Mesenchymal stem cell (in vitro differentiated cells and primary cell): ENCODE measurements at regions not wholly inside any gene's neighbourhood (a gene's known extent, or its start where the extent isn't known, plus 50 kb on each side); places are given as distances from the start of the nearest gene placed in this dataset.
"Not testable (repeated sequence)": the region's sequence is repeated elsewhere in the genome, so short reads cannot be mapped to it uniquely, and the experiment has no call there.

Source experiments
- DNase-seq: peaks from one replicate; pipeline ENCODE4 v3.0.0-alpha.2; 2013
- H2AFZ ChIP-seq: one replicate; pipeline ENCODE4 v1.6.1; 2013; ENCODE audit warnings: low read depth, mild to moderate bottlenecking, control low read depth, inconsistent platforms, low read length, moderate library complexity
- H2AK5ac ChIP-seq: 2 replicates; pipeline ENCODE4 v1.6.1; 2013; ENCODE audit warnings: low read length, moderate library complexity, mild to moderate bottlenecking, inconsistent platforms; ENCODE audit not compliant: severe bottlenecking
- H2BK120ac ChIP-seq: one replicate; pipeline ENCODE4 v1.6.1; 2013; ENCODE audit warnings: low read depth, mild to moderate bottlenecking, inconsistent platforms, low read length, moderate library complexity
- H2BK12ac ChIP-seq, 2 experiments: one replicate each; pipeline ENCODE4 v1.6.1; 2013; ENCODE audit warnings: inconsistent platforms in 2 of 2, low read length in 2 of 2, mild to moderate bottlenecking in 2 of 2, moderate library complexity in 2 of 2, control low read depth in 1 of 2
- H2BK15ac ChIP-seq: one replicate; pipeline ENCODE4 v1.6.1; 2013; ENCODE audit warnings: mild to moderate bottlenecking, low read depth, inconsistent platforms; ENCODE audit not compliant: poor library complexity, severe bottlenecking
- H2BK5ac ChIP-seq: 2 replicates; pipeline ENCODE4 v1.6.1; 2013; ENCODE audit warnings: low read depth, mild to moderate bottlenecking, low read length, control low read depth, inconsistent platforms; ENCODE audit not compliant: poor library complexity, severe bottlenecking
- H3K14ac ChIP-seq, 2 experiments: one replicate each; pipeline ENCODE4 v1.6.1; 2013; ENCODE audit warnings: inconsistent platforms in 2 of 2, low read length in 2 of 2, control low read depth in 1 of 2, mild to moderate bottlenecking in 1 of 2, moderate library complexity in 1 of 2
- H3K18ac ChIP-seq, 2 experiments: one replicate each; pipeline ENCODE4 v1.6.1; 2013; ENCODE audit warnings: inconsistent platforms in 2 of 2, low read length in 2 of 2, control low read depth in 1 of 2, low read depth in 1 of 2, mild to moderate bottlenecking in 1 of 2
- H3K23ac ChIP-seq, 2 experiments: one replicate each; pipeline ENCODE4 v1.6.1; 2013; ENCODE audit warnings: inconsistent platforms in 2 of 2, low read length in 2 of 2, mild to moderate bottlenecking in 2 of 2, moderate library complexity in 2 of 2, control low read depth in 1 of 2
- H3K27ac ChIP-seq: 2 replicates; pipeline ENCODE4 v1.5.1; 2013; ENCODE audit warnings: mild to moderate bottlenecking, moderate library complexity, low read length, control low read depth, inconsistent platforms; ENCODE audit not compliant: poor library complexity, severe bottlenecking
- H3K27me3 ChIP-seq, 2 experiments: 2 replicates each; pipeline versions ENCODE4 v1.6.1 to v1.7.0; 2013; ENCODE audit warnings: low read length in 2 of 2, mild to moderate bottlenecking in 2 of 2, moderate library complexity in 2 of 2, control low read depth in 1 of 2, inconsistent platforms in 1 of 2; ENCODE audit not compliant: control insufficient read depth in 1 of 2, insufficient read depth in 1 of 2
- H3K36me3 ChIP-seq, 2 experiments: 2 replicates each; pipeline versions ENCODE4 v1.6.1 to v1.7.0; 2013; ENCODE audit warnings: low read length in 2 of 2, control low read depth in 1 of 2, inconsistent platforms in 1 of 2, low read depth in 1 of 2, mild to moderate bottlenecking in 1 of 2; ENCODE audit not compliant: insufficient read depth in 2 of 2, control insufficient read depth in 1 of 2
- H3K4ac ChIP-seq, 2 experiments: one replicate each; pipeline ENCODE4 v1.6.1; 2013; ENCODE audit warnings: inconsistent platforms in 2 of 2, low read length in 2 of 2, mild to moderate bottlenecking in 2 of 2, moderate library complexity in 2 of 2, control low read depth in 1 of 2, low read depth in 1 of 2
- H3K4me1 ChIP-seq: 2 replicates; pipeline ENCODE4 v1.6.1; 2013; ENCODE audit warnings: low read depth, low read length, control low read depth; ENCODE audit not compliant: control insufficient read depth, insufficient read depth
- H3K4me2 ChIP-seq: 2 replicates; pipeline ENCODE4 v1.6.1; 2013; ENCODE audit warnings: low read length, mild to moderate bottlenecking, inconsistent platforms; ENCODE audit not compliant: poor library complexity, severe bottlenecking
- H3K4me3 ChIP-seq, 2 experiments: 2 replicates each; pipeline versions ENCODE4 v1.5.1 to v1.7.0; 2013; ENCODE audit warnings: low read length in 2 of 2, mild to moderate bottlenecking in 2 of 2, control low read depth in 1 of 2, low read depth in 1 of 2; ENCODE audit not compliant: insufficient read depth in 1 of 2
- H3K79me1 ChIP-seq: replicated peaks from 2 replicates; pipeline ENCODE4 v1.6.1; 2013; ENCODE audit warnings: mild to moderate bottlenecking, control low read depth, low read length, inconsistent platforms; ENCODE audit not compliant: poor library complexity, severe bottlenecking
- H3K9ac ChIP-seq: 2 replicates; pipeline ENCODE4 v1.7.0; 2013; ENCODE audit warnings: mild to moderate bottlenecking, low read length, moderate library complexity
- H3K9me3 ChIP-seq: 2 replicates; pipeline ENCODE4 v1.7.0; 2013; ENCODE audit warnings: mild to moderate bottlenecking, low read length; ENCODE audit not compliant: control insufficient read depth
- H4K8ac ChIP-seq: one replicate; pipeline ENCODE4 v1.6.1; 2013; ENCODE audit warnings: inconsistent platforms, mild to moderate bottlenecking, low read length, moderate library complexity
- H4K91ac ChIP-seq: one replicate; pipeline ENCODE4 v1.6.1; 2013; ENCODE audit warnings: mild to moderate bottlenecking, low read length, inconsistent platforms
- WGBS: methylation state at CpG from one replicate; pipeline ENCODE4 v1.1.7; 2013; ENCODE audit warnings: mixed read lengths; 5-methylcytosine and 5-hydroxymethylcytosine counted together

DNA sequence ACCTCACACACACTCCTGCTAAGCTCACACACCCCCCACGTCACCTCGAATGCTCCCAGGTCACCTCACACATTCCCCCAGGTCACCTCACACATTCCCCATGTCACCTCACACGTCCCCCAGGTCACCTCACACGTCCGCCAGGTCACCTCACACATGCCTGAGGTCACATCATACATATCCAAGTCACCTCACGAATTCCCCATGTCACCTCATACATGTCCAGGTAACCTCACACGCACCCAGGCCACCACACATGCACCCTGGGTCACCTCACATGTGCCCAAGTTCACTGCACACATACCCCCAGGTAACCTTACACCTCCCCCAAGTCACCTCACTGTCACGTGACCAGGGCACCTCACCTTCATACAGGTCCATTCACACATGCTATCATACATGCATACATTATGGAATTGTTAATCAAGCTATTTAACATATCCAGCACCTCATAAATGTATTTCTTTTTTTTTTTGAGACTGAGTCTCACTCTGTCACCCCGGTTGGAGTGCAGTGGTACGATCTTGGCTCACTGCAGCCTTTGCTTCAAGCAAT is 640.3 kb downstream of the TMEM121 start:
- Histone ChIP-seq H3K27me3 (no peaks in the 10 kb centered on the region), H3K27ac (no peak overlapping the region), H3K4me1 (no peaks in the 10 kb centered on the region), H2BK12ac (no peak overlapping the region), H4K8ac (no peak overlapping the region), H3K36me3 (no peaks in the 10 kb centered on the region), H2AFZ (no peak overlapping the region), H3K14ac (no peak overlapping the region), H2BK15ac (no peak overlapping the region), H3K18ac (no peak overlapping the region), H3K4me2 (no peak overlapping the region), H2BK5ac (no peak overlapping the region), H4K91ac (no peak overlapping the region), H3K79me1 (no peaks in the 10 kb centered on the region), H3K9ac (no peak overlapping the region), H3K4ac (no peak overlapping the region), H2BK120ac (no peak overlapping the region), H3K23ac (no peak overlapping the region), H2AK5ac (no peak overlapping the region), H3K4me3 (no peak overlapping the region), H3K9me3 (no peaks in the 10 kb centered on the region)
- 47% methylated on average over 10 of the region's 10 CpGs for WGBS
- DNase-seq = no peak

DNA sequence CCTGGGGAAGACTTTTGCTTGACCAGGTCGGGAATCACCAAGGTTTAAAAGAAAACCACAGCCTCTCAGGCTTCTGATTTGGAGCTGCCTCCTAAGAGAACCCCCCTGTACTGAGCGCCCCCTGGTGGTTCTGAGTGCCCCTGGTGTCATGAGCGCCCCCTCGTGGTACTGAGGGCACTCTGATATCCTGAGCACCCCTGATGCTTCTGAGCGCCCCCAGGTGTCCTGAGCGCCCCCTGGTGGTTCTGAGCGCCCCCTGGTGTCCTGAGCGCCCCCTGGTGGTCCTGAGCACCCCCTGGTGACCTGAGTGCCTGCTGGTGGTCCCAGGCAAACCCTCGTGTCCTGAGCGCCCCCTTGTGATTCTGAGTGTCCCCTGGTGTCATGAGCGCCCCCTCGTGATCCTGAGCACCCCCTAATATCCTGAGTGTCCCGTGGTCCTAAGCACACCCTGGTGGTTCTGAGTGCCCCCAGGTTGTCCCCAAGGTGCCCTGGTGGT is 643.8 kb downstream of the TMEM121 start:
- H3K9ac ChIP-seq, H2BK120ac ChIP-seq, H3K14ac ChIP-seq, H2AK5ac ChIP-seq, H3K4me2 ChIP-seq, H4K8ac ChIP-seq, H3K4ac ChIP-seq, H3K18ac ChIP-seq, H3K4me1 ChIP-seq, DNase-seq, H2AFZ ChIP-seq, H4K91ac ChIP-seq, H3K23ac ChIP-seq, H2BK5ac ChIP-seq, H3K27ac ChIP-seq, H3K4me3 ChIP-seq, H3K36me3 ChIP-seq, H2BK12ac ChIP-seq, H3K79me1 ChIP-seq, H3K27me3 ChIP-seq, H2BK15ac ChIP-seq, H3K9me3 ChIP-seq: not testable (repeated sequence)
- WGBS = 54% methylated on average over 13 of the region's 13 CpGs

DNA sequence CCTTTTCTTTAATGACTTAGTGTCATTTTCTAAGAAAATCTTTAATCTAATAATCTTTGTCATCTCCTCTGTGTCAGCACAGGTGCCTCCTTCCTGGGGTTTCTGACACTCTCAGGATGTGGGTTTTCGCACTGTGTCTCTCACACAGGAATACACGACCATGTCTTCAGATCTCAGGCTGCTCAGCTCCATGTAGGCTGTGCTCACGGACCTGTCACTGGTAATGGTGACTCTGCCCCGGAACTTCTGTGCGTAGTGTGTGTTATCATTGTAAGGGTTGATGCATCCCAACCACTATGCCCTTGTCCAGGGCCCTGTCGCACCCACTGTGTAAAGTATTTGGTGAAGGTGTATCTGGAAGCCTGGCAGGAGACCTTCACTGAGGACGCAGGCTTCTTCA is 647.8 kb downstream of the TMEM121 start:
- Histone ChIP-seq H3K27me3 (no peaks in the 10 kb centered on the region), H2BK12ac (no peak overlapping the region), H3K9ac (no peak overlapping the region), H3K4me1 (no peaks in the 10 kb centered on the region), H2AK5ac (no peak overlapping the region), H3K14ac (no peak overlapping the region), H3K27ac (no peak overlapping the region), H3K9me3 (no peaks in the 10 kb centered on the region), H2AFZ (no peak overlapping the region), H3K23ac (no peak overlapping the region), H2BK120ac (no peak overlapping the region), H3K18ac (no peak overlapping the region), H3K36me3 (no peaks in the 10 kb centered on the region), H3K79me1 (no peaks in the 10 kb centered on the region), H3K4me3 (no peak overlapping the region), H4K91ac (no peak overlapping the region), H2BK15ac (no peak overlapping the region), H4K8ac (no peak overlapping the region), H3K4me2 (no peak overlapping the region), H2BK5ac (no peak overlapping the region), H3K4ac (no peak overlapping the region)
- DNase-seq = no peak
- 46% methylated on average over 5 of the region's 7 CpGs for WGBS

DNA sequence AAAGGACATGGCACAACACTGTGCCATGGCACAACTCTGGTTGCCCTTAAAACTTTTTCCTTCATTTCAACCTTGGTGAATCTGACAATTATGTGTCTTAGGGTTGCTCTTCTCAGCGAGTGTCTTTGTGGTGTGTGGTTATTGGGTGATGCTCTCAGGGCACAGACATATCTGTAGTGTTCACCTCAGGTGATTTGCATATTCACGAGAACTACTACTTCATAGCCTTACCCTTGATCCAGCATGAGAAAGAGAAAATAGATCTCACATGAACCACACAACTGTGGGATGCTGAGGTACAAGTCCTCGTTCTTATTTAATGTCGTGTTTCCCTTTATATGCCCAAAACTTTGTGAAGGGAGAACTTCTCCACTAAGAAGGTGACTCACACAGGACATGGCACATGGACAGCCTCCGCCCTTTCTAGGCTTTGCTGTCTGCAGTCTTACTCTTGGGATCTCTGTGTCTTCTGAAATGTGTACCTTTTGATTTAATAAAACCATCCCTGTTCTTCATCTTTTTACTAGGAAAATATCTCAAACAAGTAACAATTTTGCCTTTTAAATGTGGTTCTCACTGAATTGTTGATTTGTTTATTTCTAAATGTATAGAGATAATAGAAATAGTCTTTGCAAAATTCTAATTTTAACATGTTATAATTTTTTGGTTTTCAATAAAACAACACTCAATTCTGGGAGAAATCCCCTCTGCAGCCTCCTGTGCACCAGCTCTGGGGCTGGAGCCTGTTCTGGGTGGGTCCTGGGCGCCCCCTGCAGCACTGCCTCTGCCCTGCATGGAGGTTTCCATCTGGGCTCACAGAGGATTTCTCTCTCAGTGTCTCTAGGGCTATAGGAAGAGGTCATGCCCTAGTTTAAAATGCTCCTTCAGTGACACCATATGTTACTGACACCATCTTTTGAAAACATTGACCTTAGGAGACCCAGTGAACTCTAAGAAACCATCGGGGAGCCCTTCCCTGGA is 651.2 kb downstream of the TMEM121 start:
- not testable (repeated sequence) for H3K79me1 ChIP-seq, H3K9me3 ChIP-seq

More for the DNA sequence above, 651.2 kb downstream of the TMEM121 start:
- WGBS = 53% methylated on average over 3 of the region's 7 CpGs
- H3K14ac ChIP-seq, H3K27ac ChIP-seq, H3K4me2 ChIP-seq, H4K91ac ChIP-seq, DNase-seq, H3K27me3 ChIP-seq, H2BK12ac ChIP-seq, H3K4ac ChIP-seq, H4K8ac ChIP-seq, H2BK120ac ChIP-seq, H2AK5ac ChIP-seq, H3K9ac ChIP-seq, H3K23ac ChIP-seq, H3K4me3 ChIP-seq, H3K18ac ChIP-seq, H2AFZ ChIP-seq, H2BK5ac ChIP-seq, H2BK15ac ChIP-seq, H3K36me3 ChIP-seq, H3K4me1 ChIP-seq: not testable (repeated sequence)
